ENCODE measurements at regions not wholly inside any gene's neighbourhood (a gene's known extent, or its start where the extent isn't known, plus 50 kb on each side); places are given as distances from the start of the nearest gene placed in this dataset.
"Not testable (repeated sequence)": the region's sequence is repeated elsewhere in the genome, so short reads cannot be mapped to it uniquely, and the experiment has no call there.

DNA sequence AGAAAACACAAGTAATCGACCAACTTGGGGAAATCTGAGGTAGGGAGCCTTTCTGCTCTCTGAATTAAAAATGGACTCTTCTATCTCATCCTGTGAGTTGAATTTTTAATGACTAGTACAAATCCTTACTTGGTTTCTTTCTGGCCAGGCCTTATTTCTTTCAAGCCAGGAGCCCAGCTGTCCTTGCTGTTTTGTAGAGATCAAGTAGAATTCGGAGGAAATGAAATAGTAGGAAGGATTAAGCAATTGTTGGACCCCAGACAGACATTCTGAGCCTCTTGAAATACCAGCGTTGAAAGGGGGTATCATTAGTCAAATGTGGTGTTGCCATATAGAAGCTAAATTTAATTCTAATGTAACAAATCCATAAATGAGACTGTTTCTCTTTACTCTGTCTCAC lies 53.7 kb upstream of the SMIM15 start:
- no peak for DNase-seq

DNA sequence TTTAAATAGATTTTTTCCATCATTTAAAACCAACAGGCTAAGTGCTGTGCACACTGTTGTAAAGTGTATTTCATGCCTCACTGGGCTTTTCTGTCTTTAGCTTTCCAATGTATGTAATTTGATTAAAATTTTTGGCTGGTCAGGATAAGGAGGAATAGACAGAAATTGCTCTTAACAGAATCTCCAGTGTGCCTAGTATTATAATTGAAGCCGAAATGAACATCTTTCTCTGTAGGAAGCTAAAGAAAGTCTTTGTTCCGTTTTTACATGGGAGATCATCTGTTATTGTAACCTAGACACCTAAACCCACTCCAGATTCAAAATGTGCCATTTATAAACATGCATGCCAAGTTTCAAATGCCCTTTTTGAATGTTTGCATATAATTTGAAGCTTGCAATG lies 54.5 kb upstream of the SMIM15 start:
- DNase-seq: no peak

DNA sequence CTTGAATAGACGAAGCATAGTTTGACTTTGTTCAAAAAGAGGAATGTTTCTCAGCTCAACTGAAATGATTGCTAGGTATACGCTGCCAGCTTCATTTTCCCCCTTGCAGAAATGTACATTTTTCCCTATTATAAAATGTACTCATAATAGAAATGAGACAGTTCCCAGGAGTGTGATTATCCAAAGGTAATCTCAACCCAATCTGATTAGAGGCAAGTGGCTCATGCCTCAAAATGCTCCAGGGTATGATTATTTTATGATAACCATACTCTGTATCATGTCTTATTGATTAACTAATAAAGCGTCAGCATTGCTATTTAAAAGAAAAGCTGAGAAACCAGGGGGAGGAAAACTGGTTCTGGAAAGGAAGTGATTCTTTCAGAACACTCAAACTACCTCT lies 54.9 kb upstream of the SMIM15 start:
- no peak for DNase-seq

DNA sequence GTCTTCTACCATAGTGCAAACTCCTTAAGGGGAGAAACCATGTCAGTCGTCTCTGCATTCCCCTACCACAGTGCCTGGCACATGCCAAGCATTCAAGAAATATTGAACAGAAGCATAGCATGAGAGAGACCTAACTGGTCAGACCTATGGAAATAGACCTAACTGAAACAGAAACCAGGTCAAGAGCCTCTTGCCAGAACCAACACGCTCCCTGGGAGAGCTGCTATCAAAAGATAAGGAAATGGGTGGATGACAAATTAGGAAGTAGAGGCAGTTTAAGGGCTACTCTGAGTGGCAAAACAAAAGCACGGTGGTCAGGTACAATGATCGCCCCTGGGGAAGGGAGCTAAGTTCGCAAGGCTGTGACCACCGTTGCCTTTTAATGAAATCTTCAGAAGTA lies 66.0 kb upstream of the SMIM15 start:
- DNase-seq: no peak

DNA sequence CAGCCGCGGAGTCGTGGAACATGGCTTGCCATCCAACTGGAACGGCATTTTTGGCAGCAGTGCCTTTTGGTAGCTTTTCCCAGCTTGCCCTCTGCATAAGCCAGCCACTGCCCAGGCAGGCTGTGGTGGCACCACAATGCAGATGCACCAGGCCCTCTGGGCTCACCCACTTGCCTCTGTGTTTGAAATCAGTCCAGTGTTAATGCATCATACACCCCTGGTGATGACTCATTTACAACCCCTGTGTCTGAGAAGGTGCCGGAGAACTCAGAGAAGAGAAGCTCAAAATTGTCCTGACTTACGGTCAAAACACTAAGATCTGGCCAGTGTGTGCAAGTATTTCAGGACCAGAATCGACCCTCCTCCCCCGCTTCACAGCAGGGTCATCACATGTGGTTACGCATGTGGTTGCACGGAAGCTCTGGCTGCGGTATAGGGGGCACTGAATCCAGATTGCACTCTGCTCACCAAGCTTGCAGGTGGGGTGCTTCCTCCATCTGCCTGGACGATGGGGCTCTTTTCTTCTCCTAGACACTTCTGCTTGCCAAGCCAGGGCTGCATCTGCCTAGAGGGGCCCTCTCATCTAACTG lies 66.5 kb upstream of the SMIM15 start:
- no peak for DNase-seq

DNA sequence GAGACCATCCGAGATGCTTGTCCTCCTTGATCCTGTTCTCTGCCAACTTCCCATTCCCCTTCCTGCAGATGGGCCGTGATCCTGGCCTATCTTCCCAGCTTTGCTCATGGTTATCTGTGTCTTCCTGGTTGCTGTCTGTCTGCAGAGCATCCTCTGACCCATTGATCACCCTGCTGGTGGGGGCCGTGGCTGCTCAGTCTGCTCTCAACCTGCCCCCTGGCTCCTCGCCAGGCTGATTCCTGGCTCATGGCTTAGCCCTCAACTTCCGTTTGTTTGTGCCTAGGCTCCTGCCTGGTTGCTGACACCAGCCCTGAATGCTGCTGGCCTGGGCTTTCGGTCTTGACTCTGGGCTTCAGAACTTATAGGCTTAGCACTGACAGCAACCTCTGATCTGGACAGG lies 67.1 kb upstream of the SMIM15 start:
- DNase-seq: no peak

DNA sequence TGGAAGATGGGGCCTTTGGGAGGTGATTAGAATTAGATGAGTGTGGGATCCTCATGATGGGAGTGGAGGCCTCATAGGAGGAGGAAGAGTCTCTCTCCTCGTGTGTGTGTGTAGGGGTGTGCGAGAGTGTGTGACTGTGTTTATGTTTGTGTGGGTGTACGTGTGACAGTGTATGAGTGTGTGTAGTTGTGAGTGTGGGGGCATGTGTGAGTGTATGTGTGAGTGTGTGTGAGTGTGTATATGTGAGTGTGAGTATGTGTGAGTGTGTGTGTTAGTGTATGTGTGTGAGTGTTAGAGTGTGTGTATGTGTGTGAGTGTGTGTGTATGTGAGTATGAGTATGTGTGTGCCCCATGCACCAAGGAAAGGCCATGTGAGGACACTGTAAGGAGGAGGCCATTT lies 68.2 kb upstream of the SMIM15 start:
- no peak for DNase-seq

DNA sequence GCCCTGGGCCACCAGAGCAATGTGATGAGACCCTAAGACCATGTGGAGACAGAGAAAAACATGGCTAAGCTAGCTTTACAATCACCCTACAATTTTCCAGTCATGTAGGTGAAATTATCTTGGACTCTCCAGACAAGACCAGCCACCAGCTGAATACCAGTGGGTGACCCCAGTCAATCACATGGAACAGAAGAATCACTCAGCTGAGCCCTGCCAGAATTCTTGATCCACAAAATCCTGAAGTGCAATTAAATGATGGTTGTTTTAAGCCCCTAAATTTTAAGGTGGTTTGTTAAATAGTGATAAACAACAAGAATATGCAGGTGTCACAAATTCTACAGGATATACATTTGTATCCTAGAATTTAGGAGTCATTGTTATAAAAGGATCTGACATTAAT lies 69.5 kb upstream of the SMIM15 start:
- DNase-seq: no peak

DNA sequence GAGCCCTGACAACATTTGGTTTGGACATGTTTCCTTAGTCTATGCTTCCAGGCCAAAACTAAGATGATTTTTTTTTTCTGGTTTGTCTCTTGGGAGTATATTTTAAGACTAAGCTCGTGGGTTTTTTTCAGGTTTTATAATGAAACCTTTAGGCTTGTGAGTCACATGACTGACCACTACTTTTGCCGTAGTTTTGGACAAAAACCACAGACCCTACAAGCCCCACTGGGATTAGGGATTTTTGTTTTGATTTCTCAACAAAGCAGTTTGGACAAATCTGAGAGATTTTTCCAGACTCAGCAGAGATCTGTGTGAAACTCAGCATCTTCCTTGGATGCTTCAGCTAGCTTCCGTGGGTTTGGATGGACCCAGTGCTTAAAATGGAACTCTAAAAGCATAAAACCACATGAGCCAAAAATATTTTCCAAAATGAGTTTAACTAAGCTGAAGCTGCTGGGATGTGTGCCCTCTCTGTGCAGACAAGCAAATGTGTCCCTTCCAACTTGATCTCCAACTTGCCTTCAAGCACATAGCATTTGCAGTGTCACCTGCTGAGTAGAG lies 70.3 kb upstream of the SMIM15 start:
- DNase-seq: no peak

DNA sequence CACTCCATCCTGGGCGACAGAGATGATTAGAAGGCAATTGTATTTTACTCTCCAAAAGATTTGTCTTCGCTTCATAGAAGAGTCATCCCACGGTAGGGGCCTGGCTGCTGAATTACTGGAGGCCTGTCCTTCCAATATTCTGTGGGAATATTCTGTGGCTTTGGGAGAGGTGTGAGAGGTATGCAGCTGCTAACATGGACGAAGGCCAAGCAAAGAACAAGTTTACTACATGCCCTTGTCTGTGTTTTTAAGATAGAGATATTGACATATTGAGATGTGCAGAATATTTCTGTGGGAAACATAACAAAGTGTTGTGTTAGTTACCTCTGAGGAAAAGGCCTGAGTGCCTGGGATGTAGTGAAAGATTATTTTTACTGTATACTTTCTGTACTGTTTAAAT lies 71.8 kb upstream of the SMIM15 start:
- DNase-seq: no peak

DNA sequence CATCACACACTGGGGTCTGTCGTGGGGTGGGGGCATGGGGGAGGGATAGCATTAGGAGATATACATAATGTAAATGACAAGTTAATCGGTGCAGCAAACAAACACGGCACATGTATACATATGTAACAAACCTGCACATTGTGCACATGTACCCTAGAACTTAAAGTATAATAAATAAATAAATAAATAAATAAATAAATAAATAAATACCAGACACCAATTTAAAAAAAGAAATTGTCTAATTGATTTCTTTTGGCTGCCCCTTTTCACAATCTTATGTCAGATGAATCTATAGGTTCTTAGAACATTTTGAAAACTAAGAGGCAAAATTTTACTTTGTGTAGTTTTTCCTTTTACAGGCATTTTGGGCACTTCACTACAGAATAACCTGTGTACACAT lies 74.4 kb upstream of the SMIM15 start:
- DNase-seq: not testable (repeated sequence)

DNA sequence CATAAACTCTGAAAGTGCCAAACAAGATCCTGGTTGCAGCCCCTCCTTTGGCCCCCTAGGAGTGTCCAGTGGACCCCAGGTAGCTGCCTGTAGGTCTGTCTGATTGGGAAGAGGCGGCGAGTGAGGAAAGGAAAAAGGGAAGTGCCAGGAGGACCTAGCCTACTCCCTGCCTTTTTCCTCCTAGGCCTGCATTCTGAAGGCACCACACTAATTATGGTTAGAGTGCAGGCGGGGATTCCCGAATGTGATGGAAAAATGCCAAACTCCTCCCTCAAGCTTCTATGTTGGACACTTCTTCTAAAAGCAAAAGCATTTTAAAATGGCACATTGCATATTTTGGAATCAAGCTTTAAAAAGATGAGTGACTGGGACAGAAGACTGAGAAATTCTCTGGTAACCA lies 83.2 kb upstream of the SMIM15 start:
- DNase-seq: no peak

DNA sequence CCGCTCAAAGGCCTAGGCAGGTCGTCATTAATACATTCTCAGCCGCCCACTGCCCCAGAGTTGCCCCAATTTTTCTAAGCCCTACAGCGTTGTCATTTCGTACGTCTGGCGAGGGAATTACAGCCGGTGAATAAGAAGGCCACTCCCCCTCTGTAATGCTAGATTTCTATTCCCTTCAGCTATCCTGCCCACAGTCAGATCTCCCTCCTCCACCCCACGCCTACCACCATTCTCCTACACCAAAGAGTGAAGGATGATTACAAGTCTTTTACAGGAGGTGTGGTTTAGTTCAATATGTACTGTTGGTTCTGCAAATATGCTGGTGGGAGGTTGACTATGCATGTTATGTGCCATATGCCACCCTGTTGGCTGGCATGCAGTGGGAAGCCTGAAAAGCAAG lies 83.7 kb upstream of the SMIM15 start:
- peak; percentile 23 for DNase-seq

DNA sequence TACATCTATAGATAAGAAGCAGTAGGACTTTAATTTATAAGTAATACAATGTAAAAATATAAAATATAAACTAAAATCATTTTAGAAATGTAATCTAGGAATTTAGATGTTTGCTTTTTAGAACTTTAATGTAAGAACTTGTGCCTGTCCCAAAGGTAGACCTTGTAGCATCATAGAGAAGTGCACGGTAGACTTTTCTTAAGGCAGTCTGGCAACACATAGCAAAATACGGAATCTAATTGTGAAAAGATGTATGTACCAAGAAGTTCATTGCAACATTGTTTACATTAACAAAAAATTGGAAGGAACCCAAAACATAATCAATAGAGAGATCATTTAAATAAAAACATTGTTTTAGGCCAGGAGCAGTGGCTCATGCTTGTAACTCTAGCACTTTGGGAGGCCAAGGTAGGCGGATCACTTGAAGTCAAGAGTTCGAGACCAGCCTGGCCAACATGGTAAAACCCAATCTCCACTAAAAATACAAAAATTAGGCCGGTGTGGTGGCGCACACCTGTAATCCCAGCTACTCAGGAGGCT lies 84.6 kb upstream of the SMIM15 start:
- DNase-seq: no peak

DNA sequence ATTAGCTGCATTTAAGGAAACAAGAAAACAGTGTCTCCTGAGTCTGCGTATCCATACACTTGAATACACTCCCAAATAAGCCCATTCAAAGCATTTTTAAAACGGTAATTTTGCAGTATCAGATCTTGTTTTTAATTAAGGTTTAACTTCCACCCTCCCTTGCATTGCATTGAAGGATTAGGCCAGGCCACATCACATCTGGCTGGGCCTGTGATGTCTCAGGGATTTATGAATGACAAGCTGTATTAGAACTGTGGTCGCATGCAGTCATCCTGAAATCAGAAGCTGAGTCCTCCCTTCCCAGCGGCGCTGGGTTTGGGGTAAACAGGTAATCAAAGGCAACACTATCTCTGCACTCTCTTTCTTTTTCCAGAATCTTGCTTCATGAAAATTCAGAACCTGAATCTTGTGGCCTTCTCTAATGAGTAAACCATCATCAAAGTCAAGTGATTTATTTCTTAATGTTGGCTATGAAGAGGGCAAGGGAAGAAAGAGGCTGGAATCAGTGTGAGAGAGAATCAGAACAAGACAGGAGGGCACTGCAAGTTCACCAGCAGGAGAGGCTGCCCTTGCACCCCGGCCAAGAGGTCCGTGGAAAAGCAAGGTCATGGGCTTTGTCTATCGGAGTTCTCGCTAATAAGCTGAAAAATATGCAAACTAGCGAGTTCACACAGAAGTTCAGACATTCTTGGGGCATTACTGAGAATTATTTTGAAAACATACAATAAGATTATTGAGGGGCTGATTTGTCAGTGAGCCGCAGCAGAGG lies 80.0 kb upstream of the ZSWIM6 start:
- DNase-seq: no peak

DNA sequence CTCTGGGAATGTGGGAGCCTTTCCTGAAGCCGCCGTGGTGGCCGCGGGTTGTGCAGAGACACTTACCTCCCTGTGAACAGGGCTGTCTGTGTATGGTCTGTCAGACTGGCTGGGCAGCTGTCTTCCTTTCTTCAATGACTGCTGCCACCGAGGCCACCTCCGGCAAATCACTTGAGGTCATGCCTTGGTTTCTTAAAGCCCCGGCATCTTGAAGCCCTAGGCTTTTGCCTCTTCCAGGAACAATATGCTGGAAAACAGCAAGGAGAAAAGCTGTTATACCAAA lies 79.5 kb upstream of the ZSWIM6 start:
- DNase-seq: no peak

DNA sequence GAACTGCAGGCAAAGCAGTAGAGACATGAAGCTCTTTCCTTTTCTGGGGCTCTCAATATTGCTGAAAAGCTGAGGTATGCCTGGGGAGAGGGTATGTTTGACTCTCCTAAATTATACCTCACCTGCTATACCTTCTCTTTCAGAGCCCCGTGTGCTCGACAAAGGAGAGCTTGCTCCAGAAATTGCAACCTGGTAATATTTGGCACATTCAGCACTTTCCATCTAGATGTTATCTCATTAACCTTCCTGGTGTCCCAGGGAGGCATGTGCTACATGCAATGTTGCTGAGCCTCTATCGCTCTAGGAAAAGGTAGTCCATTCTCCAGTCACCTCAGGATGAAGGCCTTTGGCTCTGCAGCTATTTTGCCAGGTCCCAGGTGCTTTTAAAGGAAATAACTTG lies 78.5 kb upstream of the ZSWIM6 start:
- DNase-seq: no peak

DNA sequence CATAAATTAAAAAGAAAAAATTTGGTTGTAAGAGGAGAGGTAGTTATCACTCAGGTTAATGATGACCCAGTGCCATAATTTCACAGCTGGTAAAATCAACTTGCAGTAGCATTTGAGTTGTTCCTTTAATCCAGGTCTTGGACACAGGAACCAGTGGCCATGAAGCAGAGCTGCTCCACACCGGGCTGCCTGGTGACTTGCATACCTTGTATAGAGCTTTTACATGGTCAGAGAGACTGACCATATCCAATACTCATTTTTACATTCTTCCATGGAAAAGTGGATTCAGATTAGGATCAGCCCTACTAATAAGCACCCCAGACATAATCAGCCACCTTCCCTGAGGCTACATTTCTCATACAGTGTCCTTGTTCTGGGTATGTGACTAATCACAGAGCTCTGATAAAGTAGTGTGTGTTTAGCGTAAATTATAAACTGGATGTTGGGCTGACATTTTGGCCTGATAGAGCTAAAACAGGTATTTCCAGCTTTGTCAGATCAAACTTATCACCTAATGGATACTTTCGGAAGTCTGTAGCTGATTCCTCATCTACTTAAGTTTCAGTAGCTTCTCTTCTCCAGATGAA lies 77.0 kb upstream of the ZSWIM6 start:
- DNase-seq: no peak

DNA sequence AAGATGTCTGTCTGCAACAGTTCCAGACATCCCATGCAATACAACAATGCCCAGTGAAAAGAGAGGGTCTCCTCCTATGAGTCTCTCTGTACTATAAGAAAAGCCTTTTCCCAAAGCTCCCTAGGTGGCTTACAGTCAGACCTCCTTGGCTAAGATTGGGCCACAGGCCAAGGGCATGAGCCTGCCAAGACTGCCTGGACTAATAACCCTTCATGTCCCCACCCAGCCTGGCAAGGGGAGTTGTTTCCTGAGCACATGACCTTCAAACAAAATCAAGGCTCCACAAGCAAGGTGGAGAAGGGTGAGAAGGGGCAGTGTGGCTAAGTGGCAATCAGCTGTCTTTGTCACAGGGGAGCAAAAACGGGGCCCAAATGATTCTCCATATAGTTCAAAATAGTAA lies 75.6 kb upstream of the ZSWIM6 start:
- no peak for DNase-seq

DNA sequence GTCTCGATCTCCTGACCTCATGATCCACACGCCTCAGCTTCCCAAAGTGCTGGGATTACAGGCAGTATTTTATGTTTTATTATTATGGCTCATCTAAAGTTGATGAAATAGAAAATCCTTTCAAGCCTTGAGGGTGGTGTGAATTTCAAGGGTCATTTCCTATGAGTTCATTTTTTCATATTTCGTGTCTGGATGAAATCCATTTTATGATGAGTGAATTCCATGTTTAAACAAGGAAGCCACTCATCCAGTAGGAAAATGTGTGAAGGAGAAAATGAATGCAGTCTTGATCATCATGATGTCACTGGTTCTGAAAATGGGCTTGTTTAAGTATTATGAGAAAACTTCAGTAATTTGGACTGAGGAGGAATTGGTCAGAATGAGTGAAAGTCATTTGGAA lies 74.6 kb upstream of the ZSWIM6 start:
- no peak for DNase-seq

DNA sequence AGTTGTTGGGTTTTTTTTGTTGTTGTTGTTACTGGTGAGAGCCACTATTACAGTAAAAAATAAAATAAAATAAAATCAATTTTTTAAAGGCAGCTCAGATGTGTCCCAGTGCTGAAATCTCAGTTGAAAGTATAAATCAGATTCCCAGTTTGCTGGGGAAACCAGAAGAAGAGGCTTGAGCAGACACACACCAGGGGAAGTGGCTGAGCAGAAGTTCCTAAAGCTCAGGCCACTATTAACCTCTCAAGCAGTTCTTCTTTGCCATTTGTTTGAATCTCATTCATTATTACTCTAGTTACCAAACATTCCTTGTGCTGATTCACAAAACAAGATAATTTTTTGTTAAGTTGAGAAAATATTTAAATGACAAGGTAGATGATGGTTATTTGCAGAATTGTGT lies 70.9 kb upstream of the ZSWIM6 start:
- DNase-seq: no peak

DNA sequence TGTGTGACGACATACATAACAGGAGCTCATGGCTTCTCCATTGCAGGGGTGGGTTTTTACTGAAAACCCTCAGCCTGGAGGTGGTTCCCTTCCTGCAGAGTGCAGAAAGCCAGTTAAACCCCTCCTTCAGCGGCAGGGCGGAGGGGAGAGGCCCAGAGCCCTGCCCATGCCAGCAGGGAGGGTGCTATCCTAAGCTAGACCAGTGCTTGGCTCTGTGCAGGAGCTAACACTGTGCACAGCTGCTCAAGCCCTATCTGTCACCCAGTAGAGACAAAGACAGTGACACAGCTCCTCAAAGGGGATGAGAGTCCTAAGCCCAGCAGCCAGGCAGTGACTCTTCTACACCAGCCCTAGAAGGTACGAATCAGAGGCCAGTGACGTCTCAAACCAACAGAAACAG lies 70.0 kb upstream of the ZSWIM6 start:
- DNase-seq: no peak

DNA sequence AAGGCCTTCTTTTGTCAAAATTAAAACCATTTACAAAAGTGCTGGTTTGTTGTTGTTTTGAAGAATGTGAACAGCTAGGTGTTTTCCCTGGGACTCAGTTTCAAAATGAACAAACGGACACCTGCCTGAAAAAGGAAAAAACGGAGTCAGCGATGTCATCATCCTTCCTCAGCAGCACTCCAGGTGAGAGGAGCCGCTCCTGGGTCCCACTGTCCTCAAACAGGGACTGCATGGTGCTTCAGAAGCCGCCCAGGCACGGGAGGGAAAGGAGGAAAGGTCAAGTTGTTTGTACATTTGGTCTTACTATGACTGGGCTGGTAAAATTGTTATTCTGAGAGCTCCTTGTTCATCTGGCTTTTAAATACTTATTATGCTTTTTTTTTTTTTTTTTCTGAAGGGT lies 69.0 kb upstream of the ZSWIM6 start:
- DNase-seq: no peak

DNA sequence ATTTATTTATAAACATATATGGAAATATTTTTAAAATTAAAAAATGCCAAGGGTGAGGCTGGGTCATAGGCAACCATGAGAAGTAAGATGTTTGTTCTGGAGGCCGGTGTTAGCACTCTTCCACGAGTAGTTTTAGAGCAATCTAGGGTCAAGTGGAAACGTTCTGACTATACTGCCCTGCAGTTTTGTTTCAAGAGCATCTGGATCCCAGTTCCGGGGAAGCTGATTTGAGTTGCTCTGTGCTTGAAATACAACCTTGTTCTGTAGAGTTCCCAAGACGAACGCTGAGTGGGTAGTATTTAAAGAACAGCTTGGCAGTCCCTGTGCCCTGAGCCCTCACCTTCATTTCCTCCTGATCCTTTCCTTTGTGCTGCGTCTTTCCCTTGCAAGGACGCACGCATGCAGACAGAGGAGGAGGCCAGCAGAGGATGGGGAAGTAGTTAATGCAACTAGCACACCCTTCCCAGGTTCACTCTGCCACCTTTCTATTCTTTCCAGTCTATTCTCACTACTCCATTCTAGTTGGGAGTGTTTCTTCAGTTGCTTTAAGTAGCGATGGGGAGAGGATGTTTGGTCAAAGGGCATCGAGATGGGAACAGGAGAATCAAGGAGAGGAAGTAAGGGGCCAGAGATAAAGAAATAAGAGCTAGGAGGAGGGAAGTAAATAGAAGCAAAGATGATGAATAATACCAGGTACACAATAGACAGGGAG lies 68.3 kb upstream of the ZSWIM6 start:
- no peak for DNase-seq

Data from NCI-H2081 treated with DMSO at 0.1 percent for 48 hours (cell line).